Mesendoderm (in vitro differentiated cells): ENCODE measurements at regions not wholly inside any gene's neighbourhood (a gene's known extent, or its start where the extent isn't known, plus 50 kb on each side); places are given as distances from the start of the nearest gene placed in this dataset.

Experiments used
- DNase-seq: peaks from one replicate; pipeline ENCODE4 v3.0.0; 2013
- H2AK5ac ChIP-seq: 2 replicates; pipeline ENCODE4 v1.6.1; 2013; ENCODE audit warnings: low read length, inconsistent platforms
- H2BK120ac ChIP-seq: 2 replicates; pipeline ENCODE4 v1.6.1; 2013; ENCODE audit warnings: low read depth, mild to moderate bottlenecking, low read length, moderate library complexity, mixed read lengths
- H2BK15ac ChIP-seq: replicated peaks from 2 replicates; pipeline ENCODE4 v1.6.1; 2013; ENCODE audit warnings: low read depth, mild to moderate bottlenecking, moderate library complexity
- H2BK5ac ChIP-seq: 2 replicates; pipeline ENCODE4 v1.6.1; 2013; ENCODE audit warnings: low read length, inconsistent platforms
- H3K18ac ChIP-seq: 2 replicates; pipeline ENCODE4 v1.6.1; 2013; ENCODE audit warnings: mild to moderate bottlenecking, low read length, mixed read lengths
- H3K23ac ChIP-seq: one replicate; pipeline ENCODE4 v1.6.1; 2013; ENCODE audit warnings: low read length
- H3K27ac ChIP-seq: 2 replicates; pipeline ENCODE4 v1.5.1; 2013; ENCODE audit warnings: low read depth, mild to moderate bottlenecking, inconsistent platforms, low read length, moderate library complexity
- H3K27me3 ChIP-seq: 2 replicates; pipeline ENCODE4 v1.6.1; 2013; ENCODE audit warnings: low read length, control low read depth, mild to moderate bottlenecking, inconsistent platforms; ENCODE audit not compliant: insufficient read depth, poor library complexity
- H3K36me3 ChIP-seq: 2 replicates; pipeline ENCODE4 v1.6.1; 2013; ENCODE audit warnings: low read length, inconsistent platforms; ENCODE audit not compliant: control insufficient read depth, insufficient read depth
- H3K4ac ChIP-seq: one replicate; pipeline ENCODE4 v1.6.1; 2013; ENCODE audit warnings: low read depth, mild to moderate bottlenecking, low read length, moderate library complexity
- H3K4me1 ChIP-seq: 2 replicates; pipeline ENCODE4 v1.6.1; 2013; ENCODE audit warnings: low read depth, low read length, inconsistent platforms; ENCODE audit not compliant: control insufficient read depth
- H3K4me2 ChIP-seq: 2 replicates; pipeline ENCODE4 v1.6.1; 2013; ENCODE audit warnings: low read length
- H3K4me3 ChIP-seq: 2 replicates; pipeline ENCODE4 v1.5.1; 2013; ENCODE audit warnings: mild to moderate bottlenecking, low read length
- H3K56ac ChIP-seq: one replicate; pipeline ENCODE4 v1.6.1; 2013; ENCODE audit warnings: low read length
- H3K79me1 ChIP-seq: 2 replicates; pipeline ENCODE4 v1.6.1; 2013; ENCODE audit warnings: low read length, inconsistent platforms
- H3K79me2 ChIP-seq: 2 replicates; pipeline ENCODE4 v1.6.1; 2013; ENCODE audit warnings: mild to moderate bottlenecking, low read length; ENCODE audit not compliant: control insufficient read depth, insufficient read depth
- H3K9ac ChIP-seq: 2 replicates; pipeline ENCODE4 v1.6.1; 2013; ENCODE audit warnings: low read length, inconsistent platforms
- H4K5ac ChIP-seq: one replicate; pipeline ENCODE4 v1.6.1; 2013; ENCODE audit warnings: low read length
- H4K8ac ChIP-seq: one replicate; pipeline ENCODE4 v1.6.1; 2013; ENCODE audit warnings: low read depth, mild to moderate bottlenecking, control low read depth, low read length, moderate library complexity
- WGBS: extraction: QIAGEN DNeasy Blood & Tissue Kit; methylation state at CpG from one replicate; pipeline ENCODE4 v1.1.7; 2013; ENCODE audit warnings: low lambda C conversion rate, missing lambda C conversion rate; ENCODE audit not compliant: insufficient coverage; ENCODE audit errors: extremely low coverage; 5-methylcytosine and 5-hydroxymethylcytosine counted together

DNA sequence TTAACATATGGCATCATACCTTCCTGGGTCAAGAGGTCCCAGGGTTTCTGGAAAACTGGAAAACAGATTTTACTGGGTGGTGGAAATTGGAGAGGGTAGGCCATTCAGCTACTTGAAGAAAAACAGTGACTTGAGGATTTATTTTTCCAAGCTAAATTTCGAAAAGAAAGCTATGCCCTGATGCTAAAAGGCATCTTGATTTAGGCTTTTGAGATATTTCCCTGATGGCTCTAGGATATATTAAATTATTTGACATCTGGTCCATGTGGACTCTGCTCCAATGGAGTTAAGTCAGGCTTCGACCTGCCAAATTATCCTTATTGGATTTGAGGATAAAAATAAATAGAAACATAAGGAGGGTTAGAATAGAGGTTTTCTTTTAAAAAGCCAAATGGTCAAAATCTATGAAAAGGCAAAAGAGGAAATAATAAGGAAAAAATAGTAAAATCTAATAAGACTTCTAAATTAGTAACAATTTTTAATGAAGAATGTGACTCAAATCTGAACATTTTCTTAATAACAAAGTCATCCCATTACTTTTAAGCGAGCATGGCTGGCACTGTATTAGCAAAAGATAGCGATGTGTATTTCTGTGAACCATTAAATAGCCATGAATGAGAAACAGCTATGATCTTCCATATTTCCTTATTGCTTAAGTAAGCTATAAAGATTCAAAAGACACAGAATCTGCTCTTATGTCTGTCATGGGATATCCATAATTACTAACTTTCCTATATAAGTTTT is 190.0 kb upstream of the MIR17HG start:
- H3K9ac ChIP-seq: no peak overlapping the region
- WGBS: no CpG with 5 or more reads among the region's 4 CpGs

DNA sequence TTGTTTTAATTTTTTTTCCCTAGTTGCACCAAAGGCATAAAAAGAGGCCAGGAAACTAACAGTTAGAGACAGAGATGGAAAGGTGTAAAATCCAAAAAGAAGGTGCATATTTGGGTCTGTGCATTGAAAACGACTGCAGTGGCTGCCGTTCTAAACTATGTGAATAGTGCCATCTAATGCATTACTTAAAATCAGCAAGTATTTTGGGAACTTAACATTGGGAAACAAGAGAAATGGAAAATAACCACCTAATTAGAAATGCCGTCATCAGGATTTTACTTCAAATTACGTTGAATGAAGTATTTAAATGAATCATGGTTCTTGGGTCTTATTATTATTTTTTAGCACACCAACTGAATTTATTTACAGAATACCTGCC is 189.5 kb upstream of the MIR17HG start:
- H3K27me3 ChIP-seq: no peaks in the 10 kb centered on the region
- H3K36me3 ChIP-seq: no peaks in the 10 kb centered on the region
- H2AK5ac ChIP-seq: no peak overlapping the region
- H2BK120ac ChIP-seq: no peak overlapping the region
- peaks cover 2% of the 10 kb centered on the region for H3K4me1 ChIP-seq
- no peak overlapping the region for H3K4me3 ChIP-seq
- WGBS: no CpG with 5 or more reads among the region's 4 CpGs
- no peak overlapping the region for H2BK15ac ChIP-seq
- H3K18ac ChIP-seq: no peak overlapping the region
- no peak overlapping the region for H4K5ac ChIP-seq
- H3K23ac ChIP-seq: no peak overlapping the region
- H3K79me1 ChIP-seq: no peaks in the 10 kb centered on the region
- no peak overlapping the region for H4K8ac ChIP-seq
- no peak overlapping the region for H2BK5ac ChIP-seq
- no peak overlapping the region for H3K56ac ChIP-seq
- H3K79me2 ChIP-seq: no peaks in the 10 kb centered on the region
- no peak for DNase-seq
- no peak overlapping the region for H3K27ac ChIP-seq
- H3K4me2 ChIP-seq: no peak overlapping the region
- no peak overlapping the region for H3K9ac ChIP-seq
- H3K4ac ChIP-seq: no peak overlapping the region

More for the DNA sequence above, 190.0 kb upstream of the MIR17HG start:
- no peaks in the 10 kb centered on the region for H3K27me3 ChIP-seq
- no peak overlapping the region for H3K4ac ChIP-seq
- H3K23ac ChIP-seq: no peak overlapping the region
- H3K4me1 ChIP-seq: peaks cover 2% of the 10 kb centered on the region
- H3K79me2 ChIP-seq: no peaks in the 10 kb centered on the region
- H3K4me3 ChIP-seq: no peak overlapping the region
- no peak overlapping the region for H2AK5ac ChIP-seq
- H3K4me2 ChIP-seq: no peak overlapping the region
- no peak overlapping the region for H3K27ac ChIP-seq
- no peak overlapping the region for H3K56ac ChIP-seq
- H3K18ac ChIP-seq: peak overlapping the region; percentile 28
- no peak overlapping the region for H2BK5ac ChIP-seq
- no peak for DNase-seq
- no peaks in the 10 kb centered on the region for H3K36me3 ChIP-seq
- H2BK120ac ChIP-seq: no peak overlapping the region
- no peak overlapping the region for H4K5ac ChIP-seq
- no peak overlapping the region for H2BK15ac ChIP-seq
- H4K8ac ChIP-seq: no peak overlapping the region
- no peaks in the 10 kb centered on the region for H3K79me1 ChIP-seq

- Histone ChIP-seq H4K5ac (no peak overlapping the region), H4K8ac (no peak overlapping the region), H3K56ac (no peak overlapping the region), H3K4me3 (no peak overlapping the region), H3K27ac (no peak overlapping the region), H3K27me3 (no peaks in the 10 kb centered on the region), H3K79me2 (no peaks in the 10 kb centered on the region), H3K4me2 (no peak overlapping the region), H3K9ac (no peak overlapping the region), H3K18ac (no peak overlapping the region), H3K36me3 (no peaks in the 10 kb centered on the region), H3K4me1 (no peaks in the 10 kb centered on the region), H3K79me1 (no peaks in the 10 kb centered on the region), H2BK120ac (no peak overlapping the region), H2BK15ac (no peak overlapping the region), H2AK5ac (no peak overlapping the region), H3K23ac (no peak overlapping the region), H2BK5ac (no peak overlapping the region), H3K4ac (no peak overlapping the region)
- no CpG with 5 or more reads among the region's 3 CpGs for WGBS
- peak; percentile 73 for DNase-seq
Observed at GRCh38 chr13:91162180-91162579, 185.3 kb upstream of the MIR17HG start.

GRCh38 chr13:91162589-91162988 is 184.9 kb upstream of the MIR17HG start:
- H2AK5ac ChIP-seq: no peak overlapping the region
- no peak overlapping the region for H2BK5ac ChIP-seq
- H3K18ac ChIP-seq: no peak overlapping the region
- H2BK120ac ChIP-seq: no peak overlapping the region
- no peaks in the 10 kb centered on the region for H3K36me3 ChIP-seq
- H2BK15ac ChIP-seq: no peak overlapping the region
- no peak overlapping the region for H3K23ac ChIP-seq
- WGBS: no CpG with 5 or more reads among the region's 1 CpG
- DNase-seq: no peak
- no peak overlapping the region for H4K8ac ChIP-seq
- H3K27me3 ChIP-seq: no peaks in the 10 kb centered on the region
- no peaks in the 10 kb centered on the region for H3K79me1 ChIP-seq
- H3K4me1 ChIP-seq: no peaks in the 10 kb centered on the region
- no peak overlapping the region for H3K56ac ChIP-seq
- H3K4ac ChIP-seq: no peak overlapping the region
- no peak overlapping the region for H3K4me3 ChIP-seq
- H4K5ac ChIP-seq: no peak overlapping the region
- H3K4me2 ChIP-seq: no peak overlapping the region
- no peak overlapping the region for H3K9ac ChIP-seq
- H3K27ac ChIP-seq: no peak overlapping the region
- H3K79me2 ChIP-seq: no peaks in the 10 kb centered on the region

DNA sequence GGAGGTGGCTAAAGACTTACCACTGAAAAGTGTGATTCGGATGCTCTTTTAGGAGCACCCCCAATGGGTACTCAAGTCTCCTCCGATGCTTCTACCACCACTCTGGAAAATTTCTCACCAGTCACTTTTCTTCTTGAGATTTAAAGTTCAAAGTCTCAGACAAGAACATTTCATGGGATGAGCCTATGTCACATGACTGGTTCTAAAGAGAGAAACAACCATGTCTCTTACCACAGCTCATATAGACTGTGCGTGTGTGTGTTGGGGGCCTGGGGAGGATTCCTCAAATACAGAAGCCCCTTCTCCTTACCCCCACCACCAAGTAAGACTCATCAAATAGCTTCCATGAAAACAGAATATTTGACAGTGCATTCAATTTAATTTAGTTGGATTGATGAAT is 181.7 kb upstream of the MIR17HG start:
- H4K8ac ChIP-seq: no peak overlapping the region
- no peak overlapping the region for H3K18ac ChIP-seq
- H3K4me1 ChIP-seq: no peaks in the 10 kb centered on the region
- no peaks in the 10 kb centered on the region for H3K79me1 ChIP-seq
- H4K5ac ChIP-seq: no peak overlapping the region
- H3K23ac ChIP-seq: no peak overlapping the region
- no peaks in the 10 kb centered on the region for H3K27me3 ChIP-seq
- no peak overlapping the region for H2BK120ac ChIP-seq
- H3K4ac ChIP-seq: no peak overlapping the region
- no peak overlapping the region for H3K4me3 ChIP-seq
- H3K9ac ChIP-seq: no peak overlapping the region
- no peak overlapping the region for H2BK15ac ChIP-seq
- H3K27ac ChIP-seq: no peak overlapping the region
- WGBS: no CpG with 5 or more reads among the region's 3 CpGs
- H3K36me3 ChIP-seq: no peaks in the 10 kb centered on the region
- no peaks in the 10 kb centered on the region for H3K79me2 ChIP-seq
- no peak overlapping the region for H2BK5ac ChIP-seq
- no peak for DNase-seq
- H3K4me2 ChIP-seq: no peak overlapping the region
- no peak overlapping the region for H3K56ac ChIP-seq
- no peak overlapping the region for H2AK5ac ChIP-seq
